Right lobe of liver (tissue), 6 donors: ENCODE measurements at regions not wholly inside any gene's neighbourhood (a gene's known extent, or its start where the extent isn't known, plus 50 kb on each side); places are given as distances from the start of the nearest gene placed in this dataset.
"Not testable (repeated sequence)": the region's sequence is repeated elsewhere in the genome, so short reads cannot be mapped to it uniquely, and the experiment has no call there.

Experiments
- ATAC-seq, 4 donors: fragments of 200-7000 bp; cut with Tn5 transposase; one replicate each; pipeline ENCODE4 v1.9.1; 2020; ENCODE audit warnings: mild to moderate bottlenecking in 4 of 4, moderate library complexity in 4 of 4
- DNase-seq, 3 donors: peaks; one replicate each; pipeline ENCODE4 v3.0.0-alpha.2; 2020
- H3K27ac ChIP-seq, 3 donors: fragments of 200-600 bp; one replicate each; pipeline ENCODE4 v1.8.0; 2022
- H3K27me3 ChIP-seq, 2 donors: fragments of 200-600 bp; one replicate each; pipeline ENCODE4 v1.8.0; 2022
- H3K36me3 ChIP-seq, 4 donors: fragments of 200-600 bp; sonication (generic) in 1 of 4; one replicate each; pipeline versions ENCODE4 v1.5.1 to v1.8.0; 2017 to 2022; ENCODE audit warnings: control low read depth in 1 of 4
- H3K4me1 ChIP-seq, 4 donors: fragments of 200-600 bp; sonication (generic) in 1 of 4; one replicate each; pipeline versions ENCODE4 v1.5.1 to v1.8.0; 2017 to 2022; ENCODE audit warnings: control low read depth in 1 of 4
- H3K4me3 ChIP-seq, 3 donors: fragments of 200-600 bp; one replicate each; pipeline ENCODE4 v1.8.0; 2022
- H3K9me3 ChIP-seq, 4 donors: fragments of 200-600 bp; sonication (generic) in 1 of 4; one replicate each; pipeline versions ENCODE4 v1.5.1 to v1.8.0; 2017 to 2022; ENCODE audit warnings: control low read depth in 1 of 4
- POLR2A ChIP-seq: fragments of 450-650 bp; IDR thresholded peaks from one replicate; pipeline ENCODE4 v1.6.1; 2017; ENCODE audit warnings: antibody characterized with exemption, mild to moderate bottlenecking
- WGBS: methylation state at CpG from one replicate; pipeline ENCODE4 v1.1.6; 2018; ENCODE audit warnings: low coverage, low lambda C conversion rate; ENCODE audit not compliant: insufficient coverage; ENCODE audit errors: missing lambda C conversion rate; 5-methylcytosine and 5-hydroxymethylcytosine counted together
- intact Hi-C, 2 donors: fragments of 100-400 bp; cut with DNase I; formaldehyde crosslinking; loops; one replicate each; pipeline versions ENCODE4 v1.11.2 to v1.14.1; 2022
- TF ChIP-seq, protein P1 (sequence below), 4 donors: fragments of 200-600 bp in 3 of 4; fragments of 450-650 bp in 1 of 4; IDR thresholded peaks; one replicate each; pipeline versions ENCODE4 v1.5.1 to v1.8.0; 2016 to 2022; ENCODE audit warnings: antibody characterized with exemption in 4 of 4, mild to moderate bottlenecking in 2 of 4
- donor health status: DM: no; HTN: yes; CAD: no.
- donor health status: DM: no; HTN: no; CAD: no.
- donor health status: DM: no; HTN: no; CAD: no.
- donor health status: DM: no; HTN: yes; CAD: no.
- donor health status: DM: no; HTN: yes; CAD: no.

DNA sequence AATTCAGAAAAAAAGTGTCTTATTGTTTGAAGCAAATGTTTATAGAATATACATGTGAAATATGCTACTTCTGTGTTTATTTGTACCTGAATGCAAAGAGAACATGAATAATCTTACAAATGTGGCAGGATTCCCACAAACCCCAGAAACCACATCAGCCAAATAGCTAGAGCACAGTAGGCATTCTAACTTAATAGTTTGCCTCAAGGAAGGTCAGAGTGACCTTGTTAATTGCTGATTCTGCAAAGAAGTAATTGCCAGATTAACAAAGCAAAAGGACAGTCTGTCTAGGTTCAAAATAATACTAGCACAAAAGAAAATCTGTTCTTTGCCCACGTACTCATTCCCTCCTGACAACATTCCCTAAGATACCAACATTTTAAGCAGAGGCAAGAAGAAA is 604.0 kb downstream of the PYDC2 start:
- no peak for ATAC-seq
- Histone ChIP-seq H3K4me1 (no peaks in the 10 kb centered on the region), H3K27ac (no peak overlapping the region), H3K4me3 (no peak overlapping the region), H3K9me3 (no peaks in the 10 kb centered on the region), H3K36me3 (no peaks in the 10 kb centered on the region), H3K27me3 (no peaks in the 10 kb centered on the region)
- 40% methylated on average over 1 of the region's 1 CpG for WGBS
- TF ChIP-seq POLR2A: no peak
- TF ChIP-seq, protein P1, sequence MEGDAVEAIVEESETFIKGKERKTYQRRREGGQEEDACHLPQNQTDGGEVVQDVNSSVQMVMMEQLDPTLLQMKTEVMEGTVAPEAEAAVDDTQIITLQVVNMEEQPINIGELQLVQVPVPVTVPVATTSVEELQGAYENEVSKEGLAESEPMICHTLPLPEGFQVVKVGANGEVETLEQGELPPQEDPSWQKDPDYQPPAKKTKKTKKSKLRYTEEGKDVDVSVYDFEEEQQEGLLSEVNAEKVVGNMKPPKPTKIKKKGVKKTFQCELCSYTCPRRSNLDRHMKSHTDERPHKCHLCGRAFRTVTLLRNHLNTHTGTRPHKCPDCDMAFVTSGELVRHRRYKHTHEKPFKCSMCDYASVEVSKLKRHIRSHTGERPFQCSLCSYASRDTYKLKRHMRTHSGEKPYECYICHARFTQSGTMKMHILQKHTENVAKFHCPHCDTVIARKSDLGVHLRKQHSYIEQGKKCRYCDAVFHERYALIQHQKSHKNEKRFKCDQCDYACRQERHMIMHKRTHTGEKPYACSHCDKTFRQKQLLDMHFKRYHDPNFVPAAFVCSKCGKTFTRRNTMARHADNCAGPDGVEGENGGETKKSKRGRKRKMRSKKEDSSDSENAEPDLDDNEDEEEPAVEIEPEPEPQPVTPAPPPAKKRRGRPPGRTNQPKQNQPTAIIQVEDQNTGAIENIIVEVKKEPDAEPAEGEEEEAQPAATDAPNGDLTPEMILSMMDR (IDR thresholded peaks at IDR 0.05): no peak
- intact Hi-C loops: no loop called here
- DNase-seq: no peak

DNA sequence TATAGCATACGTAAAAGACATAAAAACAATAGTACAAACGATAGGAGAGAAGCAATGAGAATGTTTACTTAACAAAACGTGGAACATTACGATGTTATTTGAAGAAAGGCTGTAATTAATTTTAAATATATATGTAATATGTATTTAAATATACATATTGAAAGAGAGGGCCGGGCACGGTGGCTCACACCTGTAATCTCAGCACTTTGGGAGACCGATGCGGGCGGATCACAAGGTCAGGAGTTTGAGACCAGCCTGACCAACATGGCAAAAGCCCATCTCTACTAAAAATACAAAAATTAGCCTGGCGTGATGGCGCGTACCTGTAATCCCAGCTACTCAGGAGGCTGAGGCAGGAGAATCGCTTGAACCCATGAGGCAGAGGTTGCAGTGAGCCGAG is 605.3 kb downstream of the PYDC2 start:
- H3K9me3 ChIP-seq, H3K36me3 ChIP-seq, DNase-seq, H3K27ac ChIP-seq, ATAC-seq, H3K4me3 ChIP-seq, intact Hi-C loops, H3K27me3 ChIP-seq, H3K4me1 ChIP-seq: not testable (repeated sequence)
- WGBS: 74% methylated on average over 11 of the region's 14 CpGs

DNA sequence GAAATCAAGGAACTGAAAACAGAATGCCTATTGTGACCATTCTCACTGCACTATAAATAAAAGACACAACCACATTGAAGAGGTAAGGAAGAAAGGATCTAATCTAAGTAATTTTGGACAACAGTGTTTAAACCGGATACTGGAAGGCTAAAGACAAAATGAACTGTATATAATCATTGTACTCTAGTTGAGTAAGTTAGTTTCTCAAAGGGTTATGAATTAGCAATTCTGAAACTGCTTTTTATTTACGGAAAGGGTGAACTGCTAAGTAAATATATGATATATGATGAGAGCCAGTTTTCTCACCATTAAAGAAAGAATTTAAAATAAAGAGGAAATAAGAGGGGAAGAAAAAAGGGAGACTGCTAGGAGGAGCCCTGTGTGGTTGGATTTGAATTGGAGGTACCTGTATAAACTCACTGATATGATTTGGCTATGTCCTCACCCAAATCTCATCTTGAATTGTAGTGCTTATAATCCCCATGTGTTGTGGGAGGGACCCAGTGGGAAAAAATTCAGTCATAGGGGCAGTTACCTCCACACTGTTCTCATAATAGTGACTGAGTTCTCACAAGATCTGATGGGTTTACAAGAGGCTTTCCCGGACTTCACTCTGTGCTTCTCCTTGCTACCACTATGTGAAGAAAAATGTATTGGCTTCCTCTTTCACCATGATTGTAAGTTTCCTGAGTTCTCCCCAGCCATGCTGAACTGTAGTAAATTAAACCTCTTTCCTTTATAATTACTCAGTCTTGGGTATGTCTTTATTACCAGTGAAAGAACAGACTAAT is 607.7 kb downstream of the PYDC2 start:
- Histone ChIP-seq H3K4me3 (no peak overlapping the region), H3K36me3 (no peaks in the 10 kb centered on the region), H3K27ac (no peak overlapping the region), H3K27me3 (no peaks in the 10 kb centered on the region), H3K4me1 (no peaks in the 10 kb centered on the region), H3K9me3 (no peaks in the 10 kb centered on the region)
- intact Hi-C loops: no loop called here
- WGBS: 58% methylated on average over 3 of the region's 3 CpGs
- no peak for ATAC-seq
- no peak for DNase-seq
- no peak for TF ChIP-seq POLR2A
- TF ChIP-seq, protein P1 (IDR thresholded peaks at IDR 0.05): no peak

DNA sequence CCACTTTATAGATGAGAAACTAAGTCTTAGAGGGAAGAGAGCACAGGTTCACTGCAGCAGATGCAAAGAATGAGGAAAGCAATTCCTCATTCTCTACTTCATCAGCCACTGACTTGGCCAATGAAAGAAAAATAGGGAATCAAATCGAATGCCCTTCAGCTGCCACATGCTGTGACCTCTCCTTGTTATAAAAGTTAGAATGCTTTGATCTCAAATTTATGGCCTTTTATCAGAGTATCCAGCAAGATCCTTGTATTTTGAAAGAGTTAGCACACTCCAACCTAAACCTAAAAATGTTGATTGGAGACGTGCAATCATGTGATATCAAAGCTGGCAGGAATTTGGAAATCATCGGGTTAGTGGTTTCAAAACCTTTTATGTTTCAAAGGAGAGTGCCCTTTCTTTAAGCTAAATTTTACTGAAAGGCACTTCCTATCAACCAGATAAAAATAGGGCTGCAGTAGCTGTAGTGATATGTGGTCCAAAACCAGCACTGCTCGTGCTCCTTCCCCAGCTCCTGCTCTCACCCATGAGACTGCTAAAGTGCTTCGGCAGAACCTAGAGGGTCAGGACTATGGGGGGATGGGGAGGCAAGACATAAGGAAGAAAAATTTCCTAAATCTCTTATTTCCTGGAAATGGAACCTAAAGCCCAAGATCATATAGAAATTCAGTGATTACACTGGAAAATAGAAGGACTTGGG is 617.0 kb downstream of the PYDC2 start:
- Histone ChIP-seq H3K27me3 (no peaks in the 10 kb centered on the region), H3K9me3 (no peaks in the 10 kb centered on the region), H3K36me3 (no peaks in the 10 kb centered on the region), H3K4me1 (no peaks in the 10 kb centered on the region), H3K4me3 (no peak overlapping the region), H3K27ac (no peak overlapping the region)
- no peak for TF ChIP-seq POLR2A
- TF ChIP-seq, protein P1 (IDR thresholded peaks at IDR 0.05): no peak
- ATAC-seq (no peak), DNase-seq (no peak)
- 46% methylated on average over 5 of the region's 5 CpGs for WGBS
- intact Hi-C loops: no loop called here

DNA sequence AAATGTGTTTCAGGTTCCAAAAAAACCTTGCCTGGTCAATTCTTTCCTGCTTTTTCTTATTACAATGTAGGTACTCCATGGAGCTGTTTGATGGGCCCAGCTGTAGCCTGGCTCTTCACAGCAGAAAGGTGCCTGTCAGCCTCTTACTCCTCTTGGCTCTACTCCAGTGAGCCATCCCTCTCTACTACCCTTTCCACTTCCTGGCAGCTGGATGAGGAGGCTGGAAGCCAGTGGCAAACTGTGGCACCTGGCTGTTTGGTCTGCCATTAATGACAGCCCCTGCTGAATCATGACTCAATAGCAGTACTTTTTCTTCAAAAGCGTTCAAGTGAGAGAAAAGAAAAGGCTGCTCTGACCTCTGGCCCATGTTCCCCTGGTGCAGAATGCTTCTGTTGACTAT is 618.1 kb downstream of the PYDC2 start:
- TF ChIP-seq POLR2A: no peak
- TF ChIP-seq, protein P1 (IDR thresholded peaks at IDR 0.05): no peak
- H3K9me3 ChIP-seq: no peaks in the 10 kb centered on the region
- no peaks in the 10 kb centered on the region for H3K36me3 ChIP-seq
- H3K27ac ChIP-seq: no peak overlapping the region
- DNase-seq (no peak), ATAC-seq (no peak)
- intact Hi-C loops: no loop called here
- no peak overlapping the region for H3K4me3 ChIP-seq
- 50% methylated on average over 1 of the region's 1 CpG for WGBS
- H3K27me3 ChIP-seq: no peaks in the 10 kb centered on the region
- H3K4me1 ChIP-seq: no peaks in the 10 kb centered on the region
